Amygdala (tissue), 56 donors: ENCODE measurements at regions not wholly inside any gene's neighbourhood (a gene's known extent, or its start where the extent isn't known, plus 50 kb on each side); places are given as distances from the start of the nearest gene placed in this dataset.
"Not testable (repeated sequence)": the region's sequence is repeated elsewhere in the genome, so short reads cannot be mapped to it uniquely, and the experiment has no call there.

ENCODE experiments used
- DNase-seq, 56 donors: peaks; one replicate each; lab custom pipeline; 2025; lab: John Stamatoyannopoulos, UW

DNA sequence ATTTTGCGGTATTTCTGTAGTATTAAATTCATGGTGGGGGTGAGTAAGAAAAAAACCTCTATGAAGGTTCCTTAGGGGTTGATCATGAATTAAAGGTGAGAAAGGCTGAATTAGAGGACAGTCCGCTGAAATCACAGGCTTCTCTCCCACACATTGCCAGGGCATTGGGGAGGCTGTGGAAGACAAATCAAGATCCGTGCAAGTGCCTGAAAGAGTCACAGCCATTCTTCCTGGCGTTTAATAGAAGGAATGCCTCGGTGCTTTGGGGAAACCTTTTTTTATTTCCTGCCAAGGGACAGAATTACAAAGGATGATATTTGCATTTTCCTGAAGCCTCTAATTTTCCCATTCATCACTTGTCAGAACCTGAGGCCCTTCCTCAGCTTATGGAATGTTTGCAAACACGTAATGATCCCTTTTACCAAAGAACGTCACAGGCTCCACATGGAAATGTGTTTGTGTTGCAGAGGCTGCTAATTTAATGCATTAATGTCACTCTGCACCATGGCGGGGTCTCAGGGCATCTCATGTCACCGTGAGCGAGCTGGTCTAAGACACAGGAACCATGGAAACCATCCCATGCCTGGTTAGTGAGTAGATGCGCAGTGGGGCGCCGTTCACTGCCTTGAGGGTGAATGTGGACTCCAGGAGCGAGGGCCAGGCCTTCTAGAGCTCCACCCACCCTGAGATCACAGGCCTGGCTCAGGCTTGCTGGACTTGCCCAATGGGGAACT is 185.9 kb upstream of the SULF2 start:
- DNase-seq, result no peak

DNA sequence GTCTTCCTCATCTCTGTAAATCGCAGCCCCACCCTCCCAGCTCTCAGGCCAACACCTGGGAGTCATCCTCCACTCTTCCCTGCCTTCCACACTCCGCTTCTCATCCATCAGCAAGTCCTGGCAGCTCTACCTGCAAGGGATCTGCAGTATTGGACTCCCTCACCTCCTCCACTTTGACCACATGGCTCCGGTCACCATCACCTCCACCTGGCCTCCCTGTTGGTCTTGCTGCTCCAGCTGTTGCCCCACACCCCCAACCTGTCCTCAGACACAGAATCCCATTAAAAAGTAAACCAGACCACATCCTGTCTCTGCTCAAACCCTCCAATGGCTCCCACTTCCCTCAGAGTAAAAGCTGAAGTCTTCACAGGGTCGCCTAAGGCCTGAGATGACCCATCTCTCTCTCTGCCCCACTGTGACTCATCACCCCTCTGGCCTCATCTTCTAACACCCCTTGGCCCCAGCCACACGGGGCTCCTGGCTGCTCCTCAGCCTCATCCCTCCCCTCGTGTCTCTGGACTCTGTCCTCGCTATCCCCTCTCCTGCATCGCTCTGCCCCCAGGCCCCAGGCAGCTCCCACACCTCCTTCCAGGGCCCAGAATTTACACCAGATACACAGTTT is 185.1 kb upstream of the SULF2 start:
- no peak for DNase-seq

DNA sequence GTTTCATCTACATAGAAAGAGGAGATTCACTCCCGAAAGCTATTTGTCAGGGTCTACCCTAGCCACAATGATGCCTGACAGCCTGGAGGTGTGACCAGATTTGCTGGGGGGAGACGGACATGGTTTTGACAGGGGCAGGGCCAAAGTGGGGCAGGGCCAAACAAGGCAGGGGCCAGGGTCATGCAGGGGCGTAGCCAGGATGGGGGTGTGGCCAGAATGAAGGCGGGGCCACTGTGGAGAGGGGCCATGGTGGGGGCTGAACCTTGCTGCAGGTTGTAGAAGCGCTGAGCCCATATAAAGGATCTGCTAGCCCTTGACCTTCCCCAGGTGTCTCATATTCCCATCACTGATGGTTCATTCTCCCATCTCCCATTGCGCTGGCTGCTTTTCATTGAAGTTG is 184.1 kb upstream of the SULF2 start:
- no peak for DNase-seq

DNA sequence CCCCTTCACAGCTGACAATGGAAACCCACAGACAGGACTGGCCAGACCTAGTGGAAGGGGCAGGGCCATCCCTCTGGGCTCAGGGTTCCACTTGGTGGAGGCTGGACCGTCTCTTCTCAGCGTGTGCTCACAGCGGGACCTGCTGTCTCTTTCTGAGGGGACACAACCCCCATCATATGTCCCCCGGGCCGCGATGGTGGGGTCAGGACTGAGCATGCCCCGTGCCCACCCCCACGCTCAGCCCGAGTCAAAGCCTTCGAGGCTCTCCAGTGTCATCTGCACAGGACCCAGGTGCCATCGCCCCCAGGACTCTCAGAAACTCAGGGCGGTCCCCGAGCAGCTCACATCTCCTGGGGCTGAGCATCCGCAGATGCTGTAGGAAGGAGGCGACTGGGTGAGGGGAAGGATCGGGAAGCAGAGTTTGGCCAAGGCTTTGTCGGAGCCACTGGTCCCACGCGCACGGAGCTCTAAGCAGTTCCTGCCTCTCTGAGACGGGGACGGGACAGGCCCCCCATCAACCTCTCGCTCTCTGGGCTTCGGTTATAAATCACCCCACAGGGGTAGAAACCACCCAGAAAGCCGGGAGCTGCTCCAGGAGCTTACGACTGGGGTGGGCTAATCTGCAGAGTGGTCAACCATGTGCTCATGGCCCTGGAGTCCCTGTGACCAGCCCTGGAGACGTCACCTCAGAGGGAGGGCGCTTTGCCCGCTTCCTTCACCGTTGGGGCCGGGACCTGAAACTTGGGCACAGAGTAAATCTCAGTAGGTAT is 183.4 kb upstream of the SULF2 start:
- no peak for DNase-seq

DNA sequence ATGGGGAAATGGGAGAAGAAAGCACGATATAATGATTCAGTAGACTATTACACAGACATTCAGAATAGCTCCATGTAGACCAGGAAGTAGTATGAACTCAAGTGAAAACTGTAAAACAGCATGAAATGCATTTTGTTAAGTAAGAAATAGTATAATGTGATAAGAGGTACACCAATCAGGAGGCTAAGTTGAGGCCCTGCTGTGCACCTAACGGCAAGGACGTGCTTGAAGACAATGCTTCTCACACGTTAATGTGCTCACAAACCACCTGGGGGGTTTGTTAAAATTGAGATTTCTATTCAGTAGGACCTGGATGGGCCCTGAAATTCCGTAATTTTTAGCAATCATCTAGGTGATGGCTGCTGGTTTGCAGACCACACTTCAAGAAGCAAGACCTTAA is 178.9 kb upstream of the SULF2 start:
- DNase-seq, result no peak

DNA sequence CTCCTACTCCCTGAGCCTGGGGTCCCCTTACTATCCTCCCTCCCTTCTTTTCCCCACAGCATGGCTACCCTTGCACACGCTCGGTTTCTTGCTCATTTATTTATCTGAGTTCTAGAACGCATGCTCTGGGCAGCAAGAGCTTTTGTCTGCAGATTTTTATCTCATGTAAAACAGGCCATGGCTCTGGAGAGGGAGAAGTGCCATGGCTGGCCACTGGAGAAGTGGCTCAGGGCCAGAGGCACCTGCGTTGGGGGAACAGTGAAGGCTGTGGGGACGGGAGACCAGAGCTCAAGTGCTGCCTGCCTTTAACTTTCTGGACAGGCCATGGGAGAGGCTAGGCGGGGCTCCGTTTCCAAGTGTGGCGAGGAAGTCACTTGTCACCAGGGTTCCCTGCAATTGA is 177.7 kb upstream of the SULF2 start:
- DNase-seq, result no peak

DNA sequence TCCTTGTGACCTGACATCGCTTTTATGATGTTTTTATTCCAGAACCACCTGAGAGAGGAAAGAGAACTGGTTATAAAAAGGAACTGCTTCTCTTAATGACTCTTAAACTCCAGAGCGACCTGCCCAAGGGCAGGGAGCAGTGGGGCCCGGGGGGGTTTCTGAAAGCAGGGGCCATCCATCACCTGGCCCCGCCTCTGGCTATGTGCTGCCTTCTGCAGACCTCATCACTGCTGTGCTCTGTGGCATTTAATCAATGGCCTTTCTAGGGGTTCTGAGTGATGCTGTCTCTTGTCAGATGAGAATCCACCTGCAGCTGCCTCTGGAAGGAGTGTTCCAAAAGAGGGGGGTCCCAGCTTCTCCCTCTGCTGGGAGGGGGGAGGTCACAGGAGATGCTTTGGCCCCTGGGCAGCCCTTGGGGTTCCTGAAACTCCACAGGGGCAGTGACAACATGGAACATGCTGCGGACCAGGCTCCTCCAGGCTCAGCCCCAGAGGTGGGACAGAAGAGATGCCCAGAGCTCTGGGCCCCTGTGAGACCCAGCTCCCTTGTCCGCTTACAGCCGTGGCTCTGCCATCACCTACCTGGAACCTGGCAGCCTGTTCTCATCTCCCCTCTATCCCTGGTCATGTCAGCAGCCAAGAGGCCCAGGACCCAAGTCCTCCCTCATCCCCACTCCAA is 177.1 kb upstream of the SULF2 start:
- DNase-seq, result no peak

DNA sequence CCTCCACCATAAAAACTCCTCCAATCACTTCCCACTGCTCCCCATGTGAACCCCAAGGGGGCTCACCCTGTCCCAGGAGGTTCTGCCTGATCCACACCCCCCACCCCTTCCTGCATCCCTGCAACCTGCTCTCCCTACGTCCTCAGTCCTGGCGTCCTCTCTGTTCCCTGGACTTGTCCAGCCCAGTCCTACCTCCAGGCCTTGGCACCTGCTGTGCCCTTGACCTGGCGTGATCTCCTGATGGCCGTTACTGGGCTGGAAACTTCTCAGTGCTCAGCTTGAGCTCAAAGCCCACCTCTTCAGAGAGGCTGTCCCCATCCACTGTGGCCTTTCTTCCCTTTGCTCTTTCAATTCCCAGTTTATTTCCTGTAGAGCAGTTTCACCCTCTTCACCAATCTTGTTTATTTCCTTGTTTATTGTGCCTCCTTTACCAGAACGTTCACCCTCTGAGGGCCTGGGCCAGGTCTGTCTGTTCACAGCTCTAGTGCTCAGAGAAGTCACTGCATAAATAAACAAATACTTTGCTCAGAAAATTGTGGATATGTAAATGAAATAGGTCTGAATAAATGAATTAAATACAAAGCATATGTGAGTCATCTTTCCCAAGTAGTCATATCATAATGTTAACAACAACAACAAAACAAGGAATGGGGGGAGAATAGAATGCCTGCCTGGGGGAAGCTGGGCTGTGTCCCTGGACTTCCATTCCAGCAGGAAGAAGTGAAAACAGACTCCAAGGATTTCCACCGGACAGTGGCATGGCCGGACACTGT is 175.7 kb upstream of the SULF2 start:
- DNase-seq, result no peak

DNA sequence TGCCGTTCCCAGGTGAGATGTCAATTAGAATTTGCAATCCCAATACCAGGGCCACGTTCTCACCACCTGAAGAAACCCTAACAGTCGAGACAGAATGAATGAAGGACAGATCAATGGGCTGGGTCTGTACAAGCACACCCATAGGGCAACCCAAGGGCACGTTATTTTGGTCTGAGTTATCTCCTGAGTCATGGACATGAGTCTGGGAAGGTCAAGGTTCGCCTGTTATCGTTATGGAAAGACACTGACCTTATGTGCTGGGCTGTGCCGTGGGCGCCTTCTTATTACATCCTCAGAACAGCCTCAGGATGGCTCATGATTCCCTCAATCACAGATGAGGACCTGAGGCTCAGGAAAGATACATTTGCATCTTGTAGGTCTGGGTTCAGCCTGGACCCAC is 175.0 kb upstream of the SULF2 start:
- no peak for DNase-seq

DNA sequence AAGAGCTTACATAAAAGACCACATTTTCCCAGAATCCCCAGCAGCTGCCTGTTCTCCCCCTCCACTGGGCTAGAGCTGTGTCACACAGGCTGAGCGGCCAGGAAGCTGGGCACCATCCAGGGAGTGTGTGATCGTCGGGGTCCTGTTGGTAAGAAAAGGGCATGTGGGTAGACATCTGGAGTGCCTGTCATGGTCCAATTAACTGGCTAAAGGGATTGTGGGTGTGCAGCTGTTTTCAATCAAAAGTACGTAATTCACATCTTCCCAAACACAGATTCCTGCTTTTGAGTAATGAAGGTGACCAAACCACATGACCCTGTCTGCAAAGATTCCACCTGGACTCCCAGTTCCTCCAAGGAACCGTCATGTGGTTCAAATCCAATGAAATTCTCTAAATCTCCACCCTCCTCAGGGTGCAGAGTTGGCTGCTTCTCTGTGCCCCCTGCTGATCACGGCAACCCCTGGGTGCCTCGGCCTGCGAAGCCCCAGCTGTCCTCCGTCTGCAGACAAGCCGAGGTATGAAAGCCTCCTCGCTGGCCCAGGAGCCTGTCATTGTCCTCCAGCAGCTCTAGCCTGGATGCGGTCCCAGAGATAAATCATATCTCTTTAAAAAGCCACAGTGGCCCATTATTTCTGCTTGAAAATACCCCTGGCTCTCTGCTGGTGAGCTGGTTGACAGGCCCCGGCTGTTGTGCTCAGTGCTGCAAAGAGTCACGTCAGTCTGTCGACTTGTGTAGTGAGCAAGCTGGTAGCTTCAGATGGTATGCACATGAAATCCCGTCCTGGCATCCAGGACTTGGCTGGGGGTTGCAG is 172.9 kb upstream of the SULF2 start:
- DNase-seq, result not testable (repeated sequence)

DNA sequence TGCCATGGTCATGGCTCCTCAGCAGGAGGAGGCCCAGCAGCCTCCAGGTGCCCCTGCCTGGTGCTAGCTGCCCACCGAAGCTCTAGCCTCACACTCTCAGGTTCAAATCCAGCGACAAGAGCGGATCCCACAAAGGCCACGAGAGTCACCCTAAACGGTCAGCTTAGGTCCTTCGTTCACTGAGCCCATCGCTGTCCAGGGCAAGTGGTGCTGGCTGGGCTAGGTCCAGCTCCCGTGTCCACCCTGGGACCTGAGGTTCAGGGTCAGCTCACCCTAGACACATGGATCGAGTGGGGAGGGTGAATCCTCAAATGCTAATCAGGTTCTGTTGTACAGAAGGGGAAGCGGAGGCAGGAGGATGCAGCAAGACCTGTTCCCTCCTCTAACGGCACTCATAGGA is 171.9 kb upstream of the SULF2 start:
- DNase-seq, result no peak

DNA sequence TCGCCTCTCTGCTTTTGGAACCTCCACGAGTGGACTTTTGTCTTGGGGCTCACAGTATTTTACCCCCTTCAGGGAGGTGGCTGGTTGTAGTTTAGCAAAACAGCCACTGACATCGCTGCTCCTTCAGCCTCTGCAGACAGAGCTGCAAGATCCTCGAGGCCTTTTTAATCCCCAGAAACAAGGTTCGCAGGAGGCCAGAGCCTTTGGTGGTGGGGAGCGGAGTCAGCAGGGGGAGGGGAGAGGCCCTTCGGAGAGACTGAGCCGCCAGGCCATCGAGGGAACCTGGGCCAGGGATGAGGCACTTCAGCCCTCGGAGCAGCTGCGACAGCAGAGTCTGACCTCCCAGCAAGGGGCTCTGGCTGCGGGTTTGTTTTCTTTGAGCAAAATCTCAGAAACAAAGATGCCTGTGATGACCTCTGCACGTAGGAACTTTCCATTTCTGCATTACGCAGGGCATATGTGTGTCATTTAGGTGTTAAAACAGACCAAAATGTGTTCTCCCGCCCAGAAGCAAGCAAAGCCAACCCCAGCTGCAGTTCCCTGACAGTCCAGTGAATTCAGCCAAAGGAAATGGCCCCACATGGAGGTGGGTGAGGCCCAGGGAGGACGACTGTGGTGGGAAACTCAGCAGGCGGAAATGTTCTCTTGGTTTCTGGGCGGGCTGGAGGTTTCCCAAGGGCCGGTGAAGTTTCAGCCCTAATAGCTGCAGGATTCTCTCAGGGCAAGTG is 171.2 kb upstream of the SULF2 start:
- DNase-seq, result no peak

DNA sequence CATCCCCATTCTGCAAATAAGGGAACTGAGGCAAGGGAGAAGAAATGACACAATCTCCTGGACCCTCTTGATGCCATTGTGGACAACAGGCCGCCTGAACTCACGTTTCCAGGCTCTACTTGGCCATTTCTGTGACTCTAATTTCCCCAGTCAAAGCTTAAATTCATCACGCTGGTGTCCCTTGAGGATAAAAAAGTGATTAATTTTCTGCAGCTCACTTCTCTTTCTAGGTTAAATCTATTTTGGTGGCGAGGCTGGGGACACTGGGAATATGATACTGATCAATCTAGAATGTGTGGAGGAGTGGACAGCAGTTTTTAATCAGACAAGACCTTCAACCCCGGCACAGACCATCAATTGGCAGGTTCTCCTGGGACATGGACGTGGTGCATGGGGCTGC is 168.2 kb upstream of the SULF2 start:
- no peak for DNase-seq

DNA sequence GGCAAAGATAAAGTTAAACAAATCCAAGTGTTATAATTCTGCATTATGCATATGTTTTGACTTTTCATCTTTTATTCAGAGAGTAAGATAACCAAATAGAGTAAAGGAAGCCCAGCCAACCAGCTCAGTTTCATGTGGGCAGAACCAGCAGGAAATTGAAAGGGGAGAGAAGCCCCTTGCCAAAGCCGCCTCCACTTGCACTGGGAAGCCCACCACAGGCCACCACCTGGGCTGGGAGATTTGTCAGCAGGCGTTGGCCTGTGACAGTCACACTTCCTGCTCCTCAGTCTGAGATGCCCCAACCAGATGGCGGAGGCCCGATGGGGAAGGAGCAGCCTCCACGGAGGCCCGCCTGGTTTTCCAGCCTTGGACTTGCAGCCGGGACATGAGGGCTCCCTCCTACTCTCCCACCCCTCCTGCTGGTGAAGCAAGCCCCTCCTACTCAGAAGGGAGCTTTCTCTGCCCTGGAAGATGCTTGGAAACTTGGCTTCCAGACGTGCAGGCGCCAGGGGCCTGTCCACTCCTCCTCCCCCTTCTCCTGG is 166.8 kb upstream of the SULF2 start:
- no peak for DNase-seq

DNA sequence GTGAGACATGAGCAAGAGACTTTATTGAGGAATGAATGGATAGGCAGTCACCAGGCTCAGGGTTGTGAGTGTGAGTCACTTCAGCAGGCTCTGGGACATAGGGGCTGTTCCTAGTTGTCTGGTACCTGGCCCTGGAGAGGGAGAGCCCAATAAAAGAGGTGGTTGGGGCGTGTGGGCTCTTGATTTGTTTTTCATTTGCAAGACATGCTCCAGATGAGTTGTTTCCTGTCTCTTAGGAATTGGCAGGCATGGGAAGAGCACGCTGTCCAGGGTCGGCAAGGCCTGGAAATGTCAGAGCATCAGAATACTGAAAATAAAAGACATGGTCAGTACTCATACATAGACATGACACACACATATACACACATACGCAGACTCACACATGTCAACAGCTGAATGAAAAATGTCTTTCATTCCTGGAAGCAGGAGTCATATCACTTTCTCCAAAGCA is 166.3 kb upstream of the SULF2 start:
- DNase-seq, result no peak

DNA sequence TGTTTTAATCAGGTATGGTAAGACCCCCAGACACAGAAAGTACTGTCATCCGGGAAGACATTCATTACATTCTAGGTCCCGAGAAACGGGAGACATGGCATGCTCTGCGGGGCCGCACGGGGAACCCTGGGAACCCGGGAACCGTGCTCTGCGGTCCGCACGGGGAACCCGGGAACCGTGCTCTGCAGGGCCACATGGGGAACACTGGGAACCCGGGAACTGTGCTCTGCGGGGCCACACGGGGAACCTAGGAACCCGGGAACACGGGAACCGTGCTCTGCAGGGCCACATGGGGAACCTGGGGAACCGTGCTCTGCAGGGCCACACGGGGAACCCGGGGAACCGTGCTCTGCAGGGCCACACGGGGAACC is 165.6 kb upstream of the SULF2 start:
- DNase-seq, result no peak

DNA sequence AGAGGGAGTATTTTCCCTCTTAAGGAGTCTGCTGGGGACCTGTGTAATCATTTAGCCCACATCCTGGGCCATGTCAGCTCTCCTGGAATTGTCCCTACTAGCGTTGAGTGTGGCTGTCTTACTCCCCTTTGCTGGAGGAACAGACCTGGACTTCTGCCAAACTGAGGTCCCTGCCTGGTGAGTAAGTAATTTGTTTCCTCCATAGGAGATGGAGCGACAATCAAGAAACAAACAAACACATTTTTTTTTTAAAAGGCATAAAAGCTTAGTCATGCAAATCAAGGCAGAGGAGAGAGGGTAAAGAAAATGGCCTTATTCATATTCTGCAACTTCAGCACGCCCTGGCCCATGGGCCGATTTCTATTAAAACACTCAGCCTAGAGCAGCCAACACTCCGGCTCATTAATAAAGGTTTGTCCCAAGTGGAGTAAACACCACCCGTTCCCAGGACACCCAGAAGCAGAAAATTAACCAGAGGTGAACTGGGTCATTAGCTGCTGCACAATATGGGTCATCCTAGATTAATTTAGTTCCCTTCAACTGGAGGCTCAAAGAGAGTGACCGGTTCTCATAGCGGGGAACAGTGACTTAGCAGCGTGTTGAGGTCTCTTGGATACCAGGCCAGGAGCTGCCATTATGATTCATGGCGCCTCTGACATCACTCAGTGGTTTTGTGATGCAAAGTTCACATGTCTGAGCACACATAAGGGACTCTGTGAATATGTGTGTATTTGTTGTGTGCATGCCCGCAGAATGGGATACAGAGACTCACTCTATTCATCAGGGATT is 165.0 kb upstream of the SULF2 start:
- peak in 18 of 56 donors; percentile 8 to 66 (median 36) for DNase-seq

DNA sequence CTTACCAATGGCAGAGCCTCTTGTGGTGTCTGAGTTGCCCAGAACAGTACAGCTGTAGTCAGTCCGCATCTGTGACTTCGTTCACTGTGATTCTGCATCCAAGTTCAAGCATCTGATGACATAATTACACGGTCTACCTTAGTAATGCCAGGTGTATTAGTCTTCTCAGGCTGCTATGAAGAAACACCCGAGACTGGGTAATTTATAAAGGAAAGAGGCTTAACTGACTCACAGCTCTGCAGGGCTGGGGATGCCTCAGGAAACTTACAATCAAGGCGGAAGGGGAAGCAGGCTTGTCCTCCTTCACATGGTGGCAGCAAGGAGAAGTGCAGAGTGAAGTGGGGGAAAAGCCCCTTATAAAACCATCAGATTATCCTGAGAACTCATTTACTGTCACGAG is 163.9 kb upstream of the SULF2 start:
- DNase-seq, result no peak
